Stomach (tissue), 4 donors: ENCODE measurements at regions not wholly inside any gene's neighbourhood (a gene's known extent, or its start where the extent isn't known, plus 50 kb on each side); places are given as distances from the start of the nearest gene placed in this dataset.

ENCODE experiments used
- EP300 ChIP-seq: sonication (generic); formaldehyde crosslinking; IDR thresholded peaks from one replicate; pipeline ENCODE4 v1.6.1; 2017; ENCODE audit warnings: antibody characterized with exemption
- POLR2A ChIP-seq, 4 donors: fragments of 450-650 bp; IDR thresholded peaks; one replicate each; pipeline ENCODE4 v1.6.1; 2016; ENCODE audit warnings: antibody characterized with exemption in 4 of 4, control low read depth in 2 of 4, mild to moderate bottlenecking in 1 of 4, moderate library complexity in 1 of 4
- POLR2AphosphoS5 ChIP-seq, 3 donors: sonication (generic); formaldehyde crosslinking; IDR thresholded peaks; one replicate each; pipeline ENCODE4 v1.6.1; 2016; ENCODE audit warnings: antibody characterized with exemption in 3 of 3
- TF ChIP-seq, protein P1 (sequence below), 7 experiments: fragments of 450-650 bp in 4 of 7; fragments of 200-600 bp in 3 of 7; sonication (generic) in 3 of 7; IDR thresholded peaks; one replicate each; pipeline ENCODE4 v1.5.1; 2016 to 2019; ENCODE audit warnings: antibody characterized with exemption in 7 of 7, control low read depth in 2 of 7, mild to moderate bottlenecking in 1 of 7

DNA sequence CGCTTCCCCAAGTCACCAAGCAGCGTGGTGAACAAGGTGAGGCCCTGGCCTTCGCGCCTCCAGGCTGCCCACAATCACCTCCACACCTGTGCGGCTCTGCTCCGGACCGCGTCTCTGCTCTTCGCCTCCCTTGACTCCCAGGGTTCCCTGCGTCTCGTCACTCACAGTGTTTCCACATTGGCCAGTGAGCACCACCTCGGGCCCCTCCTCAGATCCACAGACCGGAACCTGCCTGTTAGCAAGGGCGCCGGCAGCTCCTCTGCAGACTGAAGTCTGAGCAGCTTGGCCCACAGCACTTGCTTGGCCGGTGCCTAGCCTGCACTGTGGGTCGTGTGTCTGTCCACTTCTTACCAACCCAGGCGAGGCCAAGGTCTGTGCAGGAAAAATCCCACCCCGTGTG is 155.3 kb upstream of the ALKAL2 start:
- TF ChIP-seq, protein P1, sequence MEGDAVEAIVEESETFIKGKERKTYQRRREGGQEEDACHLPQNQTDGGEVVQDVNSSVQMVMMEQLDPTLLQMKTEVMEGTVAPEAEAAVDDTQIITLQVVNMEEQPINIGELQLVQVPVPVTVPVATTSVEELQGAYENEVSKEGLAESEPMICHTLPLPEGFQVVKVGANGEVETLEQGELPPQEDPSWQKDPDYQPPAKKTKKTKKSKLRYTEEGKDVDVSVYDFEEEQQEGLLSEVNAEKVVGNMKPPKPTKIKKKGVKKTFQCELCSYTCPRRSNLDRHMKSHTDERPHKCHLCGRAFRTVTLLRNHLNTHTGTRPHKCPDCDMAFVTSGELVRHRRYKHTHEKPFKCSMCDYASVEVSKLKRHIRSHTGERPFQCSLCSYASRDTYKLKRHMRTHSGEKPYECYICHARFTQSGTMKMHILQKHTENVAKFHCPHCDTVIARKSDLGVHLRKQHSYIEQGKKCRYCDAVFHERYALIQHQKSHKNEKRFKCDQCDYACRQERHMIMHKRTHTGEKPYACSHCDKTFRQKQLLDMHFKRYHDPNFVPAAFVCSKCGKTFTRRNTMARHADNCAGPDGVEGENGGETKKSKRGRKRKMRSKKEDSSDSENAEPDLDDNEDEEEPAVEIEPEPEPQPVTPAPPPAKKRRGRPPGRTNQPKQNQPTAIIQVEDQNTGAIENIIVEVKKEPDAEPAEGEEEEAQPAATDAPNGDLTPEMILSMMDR (IDR thresholded peaks at IDR 0.05) = no peak
- no peak for TF ChIP-seq POLR2AphosphoS5 (IDR thresholded peaks at IDR 0.05)
- no peak for TF ChIP-seq POLR2A (IDR thresholded peaks at IDR 0.05)
- TF ChIP-seq EP300 = no peak
